ENCODE measurements at regions not wholly inside any gene's neighbourhood (a gene's known extent, or its start where the extent isn't known, plus 50 kb on each side); places are given as distances from the start of the nearest gene placed in this dataset.
"Not testable (repeated sequence)": the region's sequence is repeated elsewhere in the genome, so short reads cannot be mapped to it uniquely, and the experiment has no call there.

DNA sequence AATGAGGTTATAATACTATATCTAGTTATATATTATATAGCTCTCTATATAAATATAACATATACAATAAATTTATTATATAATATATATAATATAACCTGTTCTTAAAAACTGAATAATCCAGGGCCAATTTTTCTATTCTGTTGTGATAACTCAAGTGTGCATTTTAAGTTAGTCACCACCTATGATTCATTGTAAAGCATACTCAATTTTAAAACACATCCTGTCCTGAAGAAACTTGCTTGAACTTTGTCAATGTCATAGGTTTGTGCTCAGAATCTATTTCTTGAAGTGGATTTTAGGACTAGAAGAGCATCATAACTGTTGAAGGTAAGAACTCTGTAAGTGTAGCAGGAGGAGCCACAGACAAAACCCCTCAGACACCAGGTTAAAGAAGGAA, 1209.8 kb downstream of the REEP3 start:
- no peaks in the 10 kb centered on the region for H3K36me3 Mint-ChIP-seq (ENCODE audit: low read depth)
- H3K9me3 Mint-ChIP-seq, result peaks cover 19% of the 10 kb centered on the region
- DNase-seq (ENCODE audit: low spot score), result no peak
- no peak overlapping the region for H3K27ac Mint-ChIP-seq
- no peaks in the 10 kb centered on the region for H3K27me3 Mint-ChIP-seq (ENCODE audit: low read depth)
- no peak overlapping the region for H3K4me3 Mint-ChIP-seq
- H3K4me1 Mint-ChIP-seq (ENCODE audit: low read depth), result no peaks in the 10 kb centered on the region

DNA sequence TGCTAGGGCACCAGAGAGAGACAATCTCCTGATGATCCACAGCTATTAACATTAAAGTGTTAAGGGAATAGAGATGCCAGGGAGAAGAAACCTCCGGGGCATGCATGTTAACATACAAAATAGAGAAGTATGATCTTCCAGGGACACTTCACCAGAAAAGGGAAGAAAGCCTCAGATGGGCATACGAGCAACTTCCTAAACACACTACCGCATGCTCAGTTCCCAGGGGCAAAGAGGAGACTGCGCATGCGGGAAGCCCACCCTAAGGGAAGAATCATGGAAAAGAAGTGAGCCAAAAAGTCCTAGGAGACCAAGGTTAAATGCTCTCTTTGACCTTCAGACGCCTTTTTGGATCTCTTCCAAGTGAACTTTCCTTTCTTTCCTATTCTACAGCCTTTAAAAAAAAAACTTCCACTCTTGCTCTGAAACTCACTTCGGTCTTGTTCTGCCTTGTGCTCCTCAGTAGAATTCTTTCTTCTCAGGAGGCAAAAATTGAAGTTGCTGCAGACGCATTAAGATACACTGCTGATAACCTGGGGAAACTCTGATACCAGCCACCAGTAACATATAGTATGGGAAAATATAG, 1211.3 kb downstream of the REEP3 start:
- Mint-ChIP-seq H3K27me3 (ENCODE audit: low read depth) (no peaks in the 10 kb centered on the region), H3K4me3 (no peak overlapping the region), H3K36me3 (ENCODE audit: low read depth) (no peaks in the 10 kb centered on the region), H3K27ac (no peak overlapping the region), H3K9me3 (peaks cover 17% of the 10 kb centered on the region), H3K4me1 (ENCODE audit: low read depth) (no peaks in the 10 kb centered on the region)
- DNase-seq (ENCODE audit: low spot score), result no peak

DNA sequence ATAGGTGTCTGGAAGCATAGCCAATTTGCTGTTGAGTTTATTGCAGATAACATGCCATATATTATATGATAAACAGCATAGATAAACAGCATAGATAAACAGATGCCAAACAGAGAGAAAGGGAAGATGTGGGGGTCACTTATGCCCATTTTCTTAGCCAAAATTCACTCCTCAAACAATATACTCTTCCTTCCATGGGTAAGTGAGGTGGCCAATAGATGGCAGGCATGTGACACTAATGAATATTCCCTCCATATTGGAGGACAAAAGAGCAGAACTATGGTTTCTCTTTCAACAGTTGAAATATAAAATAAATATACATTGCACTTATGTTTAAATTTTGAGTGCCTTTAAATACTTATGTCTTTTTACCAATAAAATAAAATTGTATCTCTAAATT, 1212.8 kb downstream of the REEP3 start:
- Mint-ChIP-seq H3K27me3 (ENCODE audit: low read depth) (no peaks in the 10 kb centered on the region), H3K27ac (no peak overlapping the region), H3K4me1 (ENCODE audit: low read depth) (no peaks in the 10 kb centered on the region), H3K36me3 (ENCODE audit: low read depth) (no peaks in the 10 kb centered on the region), H3K9me3 (peaks cover 5% of the 10 kb centered on the region), H3K4me3 (no peak overlapping the region)
- DNase-seq (ENCODE audit: low spot score), result no peak

DNA sequence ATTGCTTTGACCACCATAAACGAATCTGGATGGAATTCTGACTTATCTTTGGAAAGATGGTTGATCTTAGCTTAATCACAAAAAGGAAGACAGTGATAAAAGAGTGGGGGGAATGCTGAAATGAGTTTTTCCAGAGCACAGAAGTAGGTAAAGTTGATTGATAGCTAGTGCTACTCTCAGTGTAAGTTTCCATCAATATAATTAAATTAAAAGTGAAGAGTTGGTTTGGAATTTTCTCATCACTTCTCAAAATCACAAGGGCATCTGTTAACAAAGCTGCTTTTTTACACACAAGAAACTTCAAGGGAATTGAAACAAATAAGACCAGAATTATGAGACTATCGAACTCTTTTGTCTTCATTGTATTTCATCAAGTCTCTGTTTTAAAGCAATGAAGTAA, 1217.3 kb downstream of the REEP3 start:
- no peak for DNase-seq (ENCODE audit: low spot score)
- no peak overlapping the region for H3K27ac Mint-ChIP-seq
- H3K36me3 Mint-ChIP-seq (ENCODE audit: low read depth), result no peaks in the 10 kb centered on the region
- no peaks in the 10 kb centered on the region for H3K4me1 Mint-ChIP-seq (ENCODE audit: low read depth)
- H3K4me3 Mint-ChIP-seq, result no peak overlapping the region
- no peaks in the 10 kb centered on the region for H3K27me3 Mint-ChIP-seq (ENCODE audit: low read depth)
- peaks cover 6% of the 10 kb centered on the region for H3K9me3 Mint-ChIP-seq

DNA sequence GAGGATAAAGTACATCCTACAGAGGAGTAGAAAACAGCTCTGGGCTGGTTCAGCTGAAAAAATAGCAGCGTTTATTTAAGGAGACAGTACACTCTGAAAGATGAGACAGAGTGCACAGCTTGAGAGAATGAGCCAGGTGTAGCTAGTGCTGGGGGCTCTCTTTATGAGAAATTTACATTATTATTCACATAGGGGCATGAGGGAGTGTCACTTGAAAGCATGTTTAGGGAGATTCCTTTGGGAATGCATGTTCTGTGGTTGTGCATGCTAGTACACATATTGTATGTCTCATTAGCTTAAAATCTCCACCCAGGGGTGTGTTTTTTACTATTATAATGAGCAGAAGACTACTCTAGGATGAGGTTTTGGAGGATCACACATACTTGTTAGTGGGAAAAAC, 1224.4 kb downstream of the REEP3 start:
- Mint-ChIP-seq H3K36me3 (ENCODE audit: low read depth) (no peaks in the 10 kb centered on the region), H3K4me1 (ENCODE audit: low read depth) (no peaks in the 10 kb centered on the region), H3K4me3 (no peak overlapping the region), H3K27me3 (ENCODE audit: low read depth) (no peaks in the 10 kb centered on the region), H3K27ac (no peak overlapping the region), H3K9me3 (peaks cover 8% of the 10 kb centered on the region)
- DNase-seq (ENCODE audit: low spot score), result no peak

DNA sequence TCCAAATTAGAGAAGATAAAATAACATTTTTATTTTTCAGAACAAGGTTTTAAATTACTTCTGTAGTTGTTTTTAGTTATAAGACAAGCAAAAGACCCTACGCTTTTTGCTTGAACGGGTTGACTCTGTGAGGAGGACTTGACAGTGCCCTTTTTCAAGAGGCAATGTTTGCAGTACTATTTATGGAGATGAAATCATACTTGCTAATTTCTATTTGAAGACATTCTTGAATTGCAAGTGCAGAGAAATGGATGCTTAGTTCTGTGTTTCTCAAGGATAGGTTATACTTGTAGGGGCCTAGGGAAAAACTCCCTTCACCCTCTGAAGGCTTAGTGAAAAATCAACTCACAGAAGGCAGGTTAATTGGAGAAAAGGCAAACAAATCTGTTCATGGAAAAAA, 1229.5 kb downstream of the REEP3 start:
- no peak for DNase-seq (ENCODE audit: low spot score)
- peaks cover 11% of the 10 kb centered on the region for H3K9me3 Mint-ChIP-seq
- H3K27ac Mint-ChIP-seq, result no peak overlapping the region
- no peaks in the 10 kb centered on the region for H3K27me3 Mint-ChIP-seq (ENCODE audit: low read depth)
- H3K4me3 Mint-ChIP-seq, result no peak overlapping the region
- no peaks in the 10 kb centered on the region for H3K4me1 Mint-ChIP-seq (ENCODE audit: low read depth)
- H3K36me3 Mint-ChIP-seq (ENCODE audit: low read depth), result no peaks in the 10 kb centered on the region

DNA sequence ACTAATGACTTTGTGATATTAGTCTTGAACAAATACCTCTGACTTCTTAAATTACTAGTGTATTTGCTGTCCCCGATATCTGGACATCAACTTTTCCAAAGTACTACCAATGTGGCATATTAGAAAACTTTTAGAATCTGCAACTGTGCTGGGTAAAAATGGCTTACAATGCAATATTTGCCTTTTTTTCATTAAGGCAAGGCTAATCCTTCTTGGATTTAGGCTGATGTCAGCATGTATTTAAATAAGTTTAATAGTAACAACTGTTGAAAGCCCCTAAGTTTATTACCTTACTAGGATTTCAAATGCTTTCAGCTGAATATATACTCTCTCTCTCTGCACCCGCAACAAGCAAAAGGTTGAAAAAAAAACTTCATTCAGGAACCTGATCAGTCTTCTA, 1232.3 kb downstream of the REEP3 start:
- H3K36me3 Mint-ChIP-seq (ENCODE audit: low read depth), result no peaks in the 10 kb centered on the region
- H3K27ac Mint-ChIP-seq, result no peak overlapping the region
- no peaks in the 10 kb centered on the region for H3K4me1 Mint-ChIP-seq (ENCODE audit: low read depth)
- H3K4me3 Mint-ChIP-seq, result no peak overlapping the region
- H3K9me3 Mint-ChIP-seq, result peaks cover 7% of the 10 kb centered on the region
- no peaks in the 10 kb centered on the region for H3K27me3 Mint-ChIP-seq (ENCODE audit: low read depth)
- no peak for DNase-seq (ENCODE audit: low spot score)

DNA sequence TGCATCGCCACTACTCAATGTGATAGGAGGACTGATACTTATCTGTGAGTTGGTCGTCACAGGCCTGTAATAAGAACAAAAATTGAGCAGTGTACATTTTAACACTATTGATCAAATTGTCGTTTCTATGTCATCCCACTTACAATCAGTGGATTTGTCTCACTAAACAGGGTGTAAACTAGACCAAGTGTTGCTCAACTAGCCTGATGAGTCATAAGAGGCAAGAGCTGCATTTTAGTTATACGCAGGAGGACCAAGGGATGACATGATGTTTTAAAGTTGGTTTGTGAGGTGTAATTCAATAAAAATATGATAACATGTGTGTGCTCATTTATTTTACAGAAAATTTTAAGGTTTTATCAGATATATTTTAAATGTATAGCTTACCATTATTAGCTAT, 1239.2 kb downstream of the REEP3 start:
- Mint-ChIP-seq H3K36me3 (ENCODE audit: low read depth) (no peaks in the 10 kb centered on the region), H3K27ac (no peak overlapping the region), H3K4me1 (ENCODE audit: low read depth) (no peaks in the 10 kb centered on the region), H3K4me3 (no peak overlapping the region), H3K9me3 (peaks cover 5% of the 10 kb centered on the region), H3K27me3 (ENCODE audit: low read depth) (no peaks in the 10 kb centered on the region)
- no peak for DNase-seq (ENCODE audit: low spot score)

DNA sequence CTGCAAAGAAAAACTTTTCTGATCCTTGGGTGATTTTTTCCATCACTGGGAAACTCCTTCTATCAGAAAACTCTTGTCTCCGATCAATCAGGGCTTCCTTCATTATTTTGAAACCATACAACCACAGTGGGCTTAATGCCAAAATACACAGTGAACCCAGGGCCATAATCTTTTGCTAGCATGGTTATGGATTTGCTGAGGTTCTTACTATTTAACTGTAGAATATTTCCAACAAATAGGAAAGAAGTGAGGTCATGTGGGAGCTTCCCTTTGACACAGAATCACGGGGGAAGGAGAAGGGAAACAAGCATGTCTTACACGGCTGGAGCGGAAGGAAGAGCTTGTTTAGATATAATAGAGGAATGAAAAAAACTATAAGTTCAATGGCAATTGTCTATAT, 1241.7 kb downstream of the REEP3 start:
- DNase-seq (ENCODE audit: low spot score), result no peak
- H3K27me3 Mint-ChIP-seq (ENCODE audit: low read depth), result no peaks in the 10 kb centered on the region
- no peak overlapping the region for H3K4me3 Mint-ChIP-seq
- H3K9me3 Mint-ChIP-seq, result peaks cover 5% of the 10 kb centered on the region
- no peaks in the 10 kb centered on the region for H3K36me3 Mint-ChIP-seq (ENCODE audit: low read depth)
- H3K4me1 Mint-ChIP-seq (ENCODE audit: low read depth), result no peaks in the 10 kb centered on the region
- H3K27ac Mint-ChIP-seq, result no peak overlapping the region

DNA sequence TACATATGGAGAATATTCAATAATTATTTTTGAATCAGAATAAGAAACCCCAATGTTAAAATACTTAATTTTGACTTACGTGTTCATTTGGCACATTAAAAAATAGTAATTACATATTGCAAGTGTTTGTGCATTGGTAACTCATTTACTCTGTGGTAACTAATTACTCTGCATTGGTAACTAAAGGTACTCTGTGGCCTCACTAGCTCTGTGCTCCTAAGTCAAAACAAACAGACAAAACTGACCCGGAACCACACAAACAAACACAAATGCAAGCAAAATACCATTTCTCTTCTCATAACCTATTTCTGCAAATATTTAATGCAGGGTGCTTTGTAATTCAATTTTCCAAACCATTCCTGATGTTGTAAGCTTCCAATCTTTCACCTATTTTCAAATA, 1244.3 kb downstream of the REEP3 start:
- no peaks in the 10 kb centered on the region for H3K9me3 Mint-ChIP-seq
- DNase-seq (ENCODE audit: low spot score), result no peak
- H3K4me1 Mint-ChIP-seq (ENCODE audit: low read depth), result no peaks in the 10 kb centered on the region
- H3K27me3 Mint-ChIP-seq (ENCODE audit: low read depth), result no peaks in the 10 kb centered on the region
- no peak overlapping the region for H3K27ac Mint-ChIP-seq
- no peak overlapping the region for H3K4me3 Mint-ChIP-seq
- no peaks in the 10 kb centered on the region for H3K36me3 Mint-ChIP-seq (ENCODE audit: low read depth)

DNA sequence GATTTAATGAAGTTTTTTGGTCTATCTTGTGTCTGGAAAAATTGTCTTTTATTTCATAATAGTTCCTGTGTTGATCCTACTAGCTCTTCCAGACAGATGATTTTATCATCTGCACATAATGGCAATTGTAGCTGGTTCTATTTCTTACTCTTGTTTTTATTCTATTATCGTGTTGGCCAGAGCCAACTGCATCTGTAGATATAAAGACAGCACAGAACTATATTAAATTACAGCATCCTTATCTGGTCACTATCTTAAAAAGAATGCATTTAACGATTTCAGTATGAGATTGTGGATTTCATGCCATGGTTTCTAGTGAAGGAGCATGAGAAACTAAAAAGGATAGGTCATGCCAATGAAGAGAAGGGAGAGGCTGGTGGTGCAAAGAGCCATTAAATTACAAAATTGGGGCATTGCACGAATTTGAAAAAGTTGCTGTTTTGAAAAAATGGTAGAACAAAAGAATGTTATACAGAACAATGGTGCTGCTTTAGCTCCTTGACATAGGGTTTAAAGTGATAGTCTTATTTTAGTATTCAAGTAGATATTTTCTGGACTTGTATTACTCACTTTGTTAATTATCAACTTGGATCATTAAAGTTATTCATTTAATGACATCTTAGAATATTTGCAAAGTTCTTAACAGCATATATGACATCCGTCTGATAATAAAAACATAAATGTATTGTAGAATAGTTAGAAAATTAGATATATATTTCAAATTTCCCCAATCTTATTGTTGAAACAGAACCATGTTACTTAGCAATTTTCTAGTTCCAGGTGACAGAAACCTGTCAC, 1250.3 kb downstream of the REEP3 start:
- Mint-ChIP-seq H3K4me3 (no peak overlapping the region), H3K36me3 (ENCODE audit: low read depth) (no peaks in the 10 kb centered on the region), H3K4me1 (ENCODE audit: low read depth) (no peaks in the 10 kb centered on the region), H3K27me3 (ENCODE audit: low read depth) (no peaks in the 10 kb centered on the region), H3K27ac (no peak overlapping the region), H3K9me3 (no peaks in the 10 kb centered on the region)
- DNase-seq (ENCODE audit: low spot score), result no peak

DNA sequence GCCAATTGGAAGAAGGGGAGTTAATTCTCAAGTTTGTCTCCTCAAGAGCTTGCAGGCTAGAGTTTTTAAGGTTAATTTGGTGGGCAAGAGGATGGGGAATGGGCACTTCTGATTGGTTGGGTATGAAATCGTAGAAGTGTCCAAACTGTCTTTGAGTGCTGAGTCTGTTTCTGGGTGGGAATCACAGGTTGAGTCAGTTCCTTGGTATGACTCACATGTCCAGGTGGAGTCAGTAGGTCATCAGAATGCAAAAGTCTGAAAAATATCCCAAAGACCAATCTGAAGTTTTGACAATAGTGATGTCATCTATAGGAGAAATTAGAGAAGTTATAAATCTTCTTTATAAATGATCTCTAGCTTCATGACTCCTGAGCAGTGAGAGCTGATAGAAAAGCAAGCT, 1252.2 kb downstream of the REEP3 start:
- Mint-ChIP-seq H3K36me3 (ENCODE audit: low read depth) (no peaks in the 10 kb centered on the region), H3K4me3 (no peak overlapping the region), H3K27me3 (ENCODE audit: low read depth) (no peaks in the 10 kb centered on the region), H3K9me3 (no peaks in the 10 kb centered on the region), H3K27ac (no peak overlapping the region), H3K4me1 (ENCODE audit: low read depth) (no peaks in the 10 kb centered on the region)
- no peak for DNase-seq (ENCODE audit: low spot score)

DNA sequence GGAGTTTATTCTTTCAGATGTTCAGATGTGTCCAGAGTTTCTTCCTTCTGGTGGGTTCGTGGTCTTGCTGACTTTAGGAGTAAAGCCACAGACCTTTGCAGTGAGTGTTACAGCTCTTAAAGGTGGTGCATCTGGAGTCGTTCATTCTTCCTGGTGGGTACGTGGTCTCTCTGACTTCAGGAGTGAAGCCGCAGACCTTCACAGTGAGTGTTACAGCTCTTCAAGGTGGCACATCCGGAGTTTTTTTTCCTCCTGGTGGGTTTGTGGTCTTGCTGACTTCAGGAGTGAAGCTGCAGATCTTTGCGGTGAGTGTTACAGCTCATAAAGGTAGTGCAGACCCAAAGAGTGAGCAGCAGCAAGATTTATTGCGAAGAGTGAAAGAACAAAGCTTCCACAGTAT, 1263.2 kb downstream of the REEP3 start:
- H3K27ac Mint-ChIP-seq; H3K27me3 Mint-ChIP-seq (ENCODE audit: low read depth); H3K36me3 Mint-ChIP-seq (ENCODE audit: low read depth); H3K4me1 Mint-ChIP-seq (ENCODE audit: low read depth); DNase-seq (ENCODE audit: low spot score); H3K4me3 Mint-ChIP-seq: not testable (repeated sequence)
- peaks cover 16% of the 10 kb centered on the region for H3K9me3 Mint-ChIP-seq

DNA sequence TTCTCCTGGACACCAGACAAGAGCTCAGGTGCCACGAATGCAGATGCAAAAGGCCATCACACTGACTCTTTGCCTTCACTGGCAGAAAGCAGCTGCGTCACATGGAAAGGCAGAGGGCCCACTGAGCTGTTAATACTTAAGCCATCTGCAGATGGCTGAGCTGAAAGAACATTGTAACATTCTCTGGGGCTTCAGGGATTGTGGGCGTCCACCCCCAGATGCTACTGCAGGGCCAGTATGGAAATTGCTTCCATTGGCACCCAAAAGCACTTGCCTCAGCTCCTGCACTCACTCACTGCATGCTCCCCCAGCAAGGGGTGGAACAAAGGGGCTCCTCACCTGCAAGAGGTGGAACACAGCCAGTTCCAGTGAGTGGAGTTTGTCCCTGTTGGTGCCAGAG, 1264.6 kb downstream of the REEP3 start:
- no peaks in the 10 kb centered on the region for H3K27me3 Mint-ChIP-seq (ENCODE audit: low read depth)
- H3K4me1 Mint-ChIP-seq (ENCODE audit: low read depth), result no peaks in the 10 kb centered on the region
- no peaks in the 10 kb centered on the region for H3K36me3 Mint-ChIP-seq (ENCODE audit: low read depth)
- H3K27ac Mint-ChIP-seq, result no peak overlapping the region
- H3K9me3 Mint-ChIP-seq, result peaks cover 16% of the 10 kb centered on the region
- no peak for DNase-seq (ENCODE audit: low spot score)
- H3K4me3 Mint-ChIP-seq, result no peak overlapping the region

DNA sequence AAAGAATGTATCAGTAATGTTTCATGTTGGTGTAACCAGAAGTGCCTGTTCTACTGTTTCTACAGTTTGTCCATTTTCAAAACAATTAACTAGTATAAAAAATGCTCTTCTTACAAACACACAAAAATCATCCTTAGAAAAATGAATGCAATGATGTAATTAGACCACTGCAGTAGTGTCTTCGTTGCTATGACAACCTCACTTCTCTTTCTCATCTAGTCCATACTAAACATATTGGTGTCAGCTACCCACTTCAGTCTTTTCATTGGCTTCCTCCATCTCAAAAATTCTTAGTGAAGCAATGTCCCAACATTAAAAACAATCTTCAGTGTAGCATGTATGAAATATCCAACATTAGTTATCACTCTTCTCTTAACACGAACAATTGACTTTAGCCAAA, 1265.8 kb downstream of the REEP3 start:
- Mint-ChIP-seq H3K27me3 (ENCODE audit: low read depth) (no peaks in the 10 kb centered on the region), H3K9me3 (peaks cover 13% of the 10 kb centered on the region), H3K4me1 (ENCODE audit: low read depth) (no peaks in the 10 kb centered on the region), H3K36me3 (ENCODE audit: low read depth) (no peaks in the 10 kb centered on the region), H3K4me3 (no peak overlapping the region), H3K27ac (no peak overlapping the region)
- no peak for DNase-seq (ENCODE audit: low spot score)

Data from T-helper 2 cell treated with Interferon-gamma antibody and Interleukin-4, amounts not matched to agents 5 μg/mL and 100 μg/mL, for 36 hours (primary cell).